WERI-Rb-1 (cell line): ENCODE measurements at regions not wholly inside any gene's neighbourhood (a gene's known extent, or its start where the extent isn't known, plus 50 kb on each side); places are given as distances from the start of the nearest gene placed in this dataset.

Source experiments
- DNase-seq: peaks from one replicate; pipeline ENCODE4 v3.0.0-alpha.2; 2020
- H3K27ac ChIP-seq: fragments of 250-450 bp; sonication (Bioruptor Pico); 2 replicates; pipeline ENCODE4 v1.5.1; 2020; ENCODE audit warnings: mild to moderate bottlenecking, moderate library complexity
- H3K27me3 ChIP-seq: fragments of 250-450 bp; sonication (Bioruptor Pico); 2 replicates; pipeline ENCODE4 v1.5.1; 2021; ENCODE audit warnings: mild to moderate bottlenecking, low read depth, moderate library complexity; ENCODE audit not compliant: insufficient read depth, severe bottlenecking
- H3K36me3 ChIP-seq: fragments of 250-450 bp; sonication (Bioruptor Pico); 2 replicates; pipeline ENCODE4 v1.5.1; 2020; ENCODE audit warnings: mild to moderate bottlenecking, moderate library complexity
- H3K4me3 ChIP-seq: 2 replicates; pipeline ENCODE4 v1.5.1; 2011; ENCODE audit warnings: low read depth, mild to moderate bottlenecking, control low read depth, low read length
- H3K9me3 ChIP-seq: fragments of 250-450 bp; sonication (Bioruptor Pico); 2 replicates; pipeline ENCODE4 v1.5.1; 2021; ENCODE audit warnings: mild to moderate bottlenecking, moderate library complexity; ENCODE audit not compliant: severe bottlenecking
- CTCF ChIP-seq: IDR thresholded peaks from 2 replicates; pipeline ENCODE4 v1.5.1; 2011; ENCODE audit warnings: low read depth, mild to moderate bottlenecking, control low read depth, inconsistent platforms, low read length

- H3K27me3 ChIP-seq: no peaks in the 10 kb centered on the region
- H3K9me3 ChIP-seq: no peaks in the 10 kb centered on the region
- no peak overlapping the region for H3K4me3 ChIP-seq
- no peak overlapping the region for H3K27ac ChIP-seq
- no peak for TF ChIP-seq CTCF
- DNase-seq: no peak
- H3K36me3 ChIP-seq: no peaks in the 10 kb centered on the region
Measured at GRCh38 chr7:120205101-120205500, 67.9 kb upstream of the KCND2 start.

DNA sequence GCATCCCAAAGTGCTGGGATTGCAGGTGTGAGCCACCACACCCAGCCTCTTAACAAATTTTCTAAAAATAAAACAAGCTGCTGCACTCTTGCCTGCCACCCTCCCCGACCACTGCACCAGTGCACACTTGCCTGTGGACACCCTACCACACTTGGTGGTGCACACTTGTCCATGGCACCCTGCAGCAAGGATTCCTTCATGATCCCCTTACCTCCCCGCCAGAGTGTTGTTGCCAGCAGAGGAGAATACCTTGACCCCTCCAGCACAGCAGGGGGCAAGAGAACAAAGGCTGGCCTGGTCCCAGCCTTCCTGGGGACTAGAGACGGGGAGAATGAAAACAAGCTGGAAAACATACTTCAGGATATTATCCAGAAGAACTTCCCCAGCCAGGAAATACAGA, 65.9 kb upstream of the KCND2 start:
- no peak for TF ChIP-seq CTCF
- Histone ChIP-seq H3K36me3 (no peaks in the 10 kb centered on the region), H3K4me3 (no peak overlapping the region), H3K27me3 (no peaks in the 10 kb centered on the region), H3K27ac (no peak overlapping the region), H3K9me3 (no peaks in the 10 kb centered on the region)
- no peak for DNase-seq

GRCh38 chr7:120215654-120216053, 57.3 kb upstream of the KCND2 start:
- Histone ChIP-seq H3K4me3 (no peak overlapping the region), H3K27ac (no peak overlapping the region)
- no peak for DNase-seq

GRCh38 chr7:120216947-120217346, 56.0 kb upstream of the KCND2 start:
- no peak for TF ChIP-seq CTCF
- no peaks in the 10 kb centered on the region for H3K27me3 ChIP-seq
- no peak overlapping the region for H3K27ac ChIP-seq
- DNase-seq: no peak
- H3K4me3 ChIP-seq: no peak overlapping the region
- no peaks in the 10 kb centered on the region for H3K9me3 ChIP-seq
- no peaks in the 10 kb centered on the region for H3K36me3 ChIP-seq

More at GRCh38 chr7:120215654-120216053, 57.3 kb upstream of the KCND2 start:
- Histone ChIP-seq H3K27me3 (no peaks in the 10 kb centered on the region), H3K36me3 (no peaks in the 10 kb centered on the region), H3K9me3 (no peaks in the 10 kb centered on the region)
- TF ChIP-seq CTCF: no peak

- no peaks in the 10 kb centered on the region for H3K9me3 ChIP-seq
- no peak for TF ChIP-seq CTCF
- H3K27ac ChIP-seq: no peak overlapping the region
Measured at GRCh38 chr7:120218712-120219111, 54.3 kb upstream of the KCND2 start.

DNA sequence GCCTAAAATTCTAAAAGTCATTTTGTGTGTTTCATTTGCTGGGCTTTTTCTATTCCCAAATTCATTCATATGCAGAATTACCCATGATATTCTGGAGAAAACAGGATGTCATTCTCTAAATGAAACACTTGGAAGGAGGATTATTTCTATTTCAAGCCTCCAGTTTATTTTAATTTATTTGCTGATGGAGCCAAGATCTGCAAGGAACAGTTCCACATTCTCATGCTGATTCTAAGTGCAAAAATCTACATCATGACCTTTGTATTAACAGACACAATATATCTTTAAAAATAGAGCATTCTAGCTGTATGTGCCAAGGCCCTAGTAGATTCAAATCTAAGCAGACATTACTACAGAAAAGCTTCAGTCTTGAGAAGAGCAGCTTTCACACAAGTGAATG, 51.3 kb upstream of the KCND2 start:
- Histone ChIP-seq H3K27ac (no peak overlapping the region), H3K27me3 (no peaks in the 10 kb centered on the region), H3K4me3 (no peak overlapping the region), H3K9me3 (no peaks in the 10 kb centered on the region), H3K36me3 (no peaks in the 10 kb centered on the region)
- no peak for DNase-seq
- no peak for TF ChIP-seq CTCF

More at GRCh38 chr7:120218712-120219111, 54.3 kb upstream of the KCND2 start:
- Histone ChIP-seq H3K4me3 (no peak overlapping the region), H3K27me3 (no peaks in the 10 kb centered on the region), H3K36me3 (no peaks in the 10 kb centered on the region)
- DNase-seq: no peak
